ENCODE measurements at regions not wholly inside any gene's neighbourhood (a gene's known extent, or its start where the extent isn't known, plus 50 kb on each side); places are given as distances from the start of the nearest gene placed in this dataset.

DNA sequence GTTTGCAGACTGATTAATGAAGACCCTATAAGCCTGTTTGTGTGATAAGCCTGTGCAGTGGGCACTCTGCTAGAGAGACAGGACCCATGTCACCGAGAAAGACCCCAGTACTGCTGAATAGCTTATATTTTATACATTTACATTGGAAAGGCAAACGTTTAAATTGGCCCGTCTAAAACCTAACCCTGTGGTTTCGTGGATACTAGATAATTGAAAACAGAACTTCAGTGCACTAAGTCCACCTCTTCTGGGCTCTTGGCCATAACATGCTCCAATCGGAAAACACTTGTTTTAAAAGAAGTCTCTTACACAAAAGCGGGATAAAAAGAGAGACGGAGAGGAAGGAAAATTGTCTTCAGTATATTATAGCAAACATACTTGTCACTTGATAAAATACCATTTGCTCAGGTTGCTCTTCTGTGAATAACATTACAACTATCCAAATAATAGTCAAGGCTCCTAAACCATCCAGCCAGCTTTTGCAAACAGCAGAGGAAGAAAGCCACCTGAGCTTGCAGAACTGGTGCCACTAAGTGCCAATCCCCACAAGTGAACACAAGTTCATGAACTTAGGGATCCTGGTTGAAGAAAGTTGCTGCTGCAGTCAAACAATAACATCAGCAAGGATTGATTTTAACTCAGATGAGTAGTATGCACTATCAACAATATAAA lies 218.4 kb upstream of the FN1 start:
- Histone ChIP-seq H4K20me1 (ENCODE audit: insufficient read depth) (no peaks in the 10 kb centered on the region), H3K27me3 (ENCODE audit: insufficient read depth, low read depth, low read length) (no peaks in the 10 kb centered on the region), H3K4me3 (ENCODE audit: low read length) (no peak overlapping the region), H3K79me2 (replicated peaks; ENCODE audit: insufficient read depth, low read length) (no peaks in the 10 kb centered on the region), H3K9ac (ENCODE audit: low read length) (no peak overlapping the region), H3K36me3 (ENCODE audit: insufficient read depth, low read length) (no peaks in the 10 kb centered on the region), H3F3A (ENCODE audit: insufficient read depth, low read length, poor library complexity, severe bottlenecking) (no peaks in the 10 kb centered on the region), H3K4me2 (ENCODE audit: low read length) (no peak overlapping the region), H3K27ac (ENCODE audit: low read length) (no peak overlapping the region), H2AFZ (ENCODE audit: low read depth, low read length) (no peak overlapping the region), H3K9me3 (ENCODE audit: low read length) (no peaks in the 10 kb centered on the region), H3K9me2 (ENCODE audit: insufficient read depth, low read length) (no peaks in the 10 kb centered on the region)
- no peak for TF ChIP-seq TAF1 (IDR thresholded peaks at IDR 0.05; ENCODE audit: low read depth)
- TF ChIP-seq, protein P1, sequence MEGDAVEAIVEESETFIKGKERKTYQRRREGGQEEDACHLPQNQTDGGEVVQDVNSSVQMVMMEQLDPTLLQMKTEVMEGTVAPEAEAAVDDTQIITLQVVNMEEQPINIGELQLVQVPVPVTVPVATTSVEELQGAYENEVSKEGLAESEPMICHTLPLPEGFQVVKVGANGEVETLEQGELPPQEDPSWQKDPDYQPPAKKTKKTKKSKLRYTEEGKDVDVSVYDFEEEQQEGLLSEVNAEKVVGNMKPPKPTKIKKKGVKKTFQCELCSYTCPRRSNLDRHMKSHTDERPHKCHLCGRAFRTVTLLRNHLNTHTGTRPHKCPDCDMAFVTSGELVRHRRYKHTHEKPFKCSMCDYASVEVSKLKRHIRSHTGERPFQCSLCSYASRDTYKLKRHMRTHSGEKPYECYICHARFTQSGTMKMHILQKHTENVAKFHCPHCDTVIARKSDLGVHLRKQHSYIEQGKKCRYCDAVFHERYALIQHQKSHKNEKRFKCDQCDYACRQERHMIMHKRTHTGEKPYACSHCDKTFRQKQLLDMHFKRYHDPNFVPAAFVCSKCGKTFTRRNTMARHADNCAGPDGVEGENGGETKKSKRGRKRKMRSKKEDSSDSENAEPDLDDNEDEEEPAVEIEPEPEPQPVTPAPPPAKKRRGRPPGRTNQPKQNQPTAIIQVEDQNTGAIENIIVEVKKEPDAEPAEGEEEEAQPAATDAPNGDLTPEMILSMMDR (IDR thresholded peaks at IDR 0.05; ENCODE audit: poor library complexity, severe bottlenecking): no peak
- TF ChIP-seq MXI1 (conservative IDR thresholded peaks at IDR 0.05; ENCODE audit: poor library complexity, severe bottlenecking): no peak
- TF ChIP-seq, protein P2, sequence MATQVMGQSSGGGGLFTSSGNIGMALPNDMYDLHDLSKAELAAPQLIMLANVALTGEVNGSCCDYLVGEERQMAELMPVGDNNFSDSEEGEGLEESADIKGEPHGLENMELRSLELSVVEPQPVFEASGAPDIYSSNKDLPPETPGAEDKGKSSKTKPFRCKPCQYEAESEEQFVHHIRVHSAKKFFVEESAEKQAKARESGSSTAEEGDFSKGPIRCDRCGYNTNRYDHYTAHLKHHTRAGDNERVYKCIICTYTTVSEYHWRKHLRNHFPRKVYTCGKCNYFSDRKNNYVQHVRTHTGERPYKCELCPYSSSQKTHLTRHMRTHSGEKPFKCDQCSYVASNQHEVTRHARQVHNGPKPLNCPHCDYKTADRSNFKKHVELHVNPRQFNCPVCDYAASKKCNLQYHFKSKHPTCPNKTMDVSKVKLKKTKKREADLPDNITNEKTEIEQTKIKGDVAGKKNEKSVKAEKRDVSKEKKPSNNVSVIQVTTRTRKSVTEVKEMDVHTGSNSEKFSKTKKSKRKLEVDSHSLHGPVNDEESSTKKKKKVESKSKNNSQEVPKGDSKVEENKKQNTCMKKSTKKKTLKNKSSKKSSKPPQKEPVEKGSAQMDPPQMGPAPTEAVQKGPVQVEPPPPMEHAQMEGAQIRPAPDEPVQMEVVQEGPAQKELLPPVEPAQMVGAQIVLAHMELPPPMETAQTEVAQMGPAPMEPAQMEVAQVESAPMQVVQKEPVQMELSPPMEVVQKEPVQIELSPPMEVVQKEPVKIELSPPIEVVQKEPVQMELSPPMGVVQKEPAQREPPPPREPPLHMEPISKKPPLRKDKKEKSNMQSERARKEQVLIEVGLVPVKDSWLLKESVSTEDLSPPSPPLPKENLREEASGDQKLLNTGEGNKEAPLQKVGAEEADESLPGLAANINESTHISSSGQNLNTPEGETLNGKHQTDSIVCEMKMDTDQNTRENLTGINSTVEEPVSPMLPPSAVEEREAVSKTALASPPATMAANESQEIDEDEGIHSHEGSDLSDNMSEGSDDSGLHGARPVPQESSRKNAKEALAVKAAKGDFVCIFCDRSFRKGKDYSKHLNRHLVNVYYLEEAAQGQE (IDR thresholded peaks at IDR 0.05; ENCODE audit: borderline replicate concordance): no peak
- TF ChIP-seq EP300 (conservative IDR thresholded peaks at IDR 0.05; ENCODE audit: poor library complexity, severe bottlenecking): no peak
- TF ChIP-seq EZH2 (IDR thresholded peaks at IDR 0.05; ENCODE audit: borderline replicate concordance, insufficient read depth, low read length, poor library complexity, severe bottlenecking): no peak
- no peak for TF ChIP-seq POLR2AphosphoS5 (IDR thresholded peaks at IDR 0.05)
- TF ChIP-seq RAD21 (conservative IDR thresholded peaks at IDR 0.05): no peak
- no peak for TF ChIP-seq SMC3 (conservative IDR thresholded peaks at IDR 0.05; ENCODE audit: poor library complexity)

DNA sequence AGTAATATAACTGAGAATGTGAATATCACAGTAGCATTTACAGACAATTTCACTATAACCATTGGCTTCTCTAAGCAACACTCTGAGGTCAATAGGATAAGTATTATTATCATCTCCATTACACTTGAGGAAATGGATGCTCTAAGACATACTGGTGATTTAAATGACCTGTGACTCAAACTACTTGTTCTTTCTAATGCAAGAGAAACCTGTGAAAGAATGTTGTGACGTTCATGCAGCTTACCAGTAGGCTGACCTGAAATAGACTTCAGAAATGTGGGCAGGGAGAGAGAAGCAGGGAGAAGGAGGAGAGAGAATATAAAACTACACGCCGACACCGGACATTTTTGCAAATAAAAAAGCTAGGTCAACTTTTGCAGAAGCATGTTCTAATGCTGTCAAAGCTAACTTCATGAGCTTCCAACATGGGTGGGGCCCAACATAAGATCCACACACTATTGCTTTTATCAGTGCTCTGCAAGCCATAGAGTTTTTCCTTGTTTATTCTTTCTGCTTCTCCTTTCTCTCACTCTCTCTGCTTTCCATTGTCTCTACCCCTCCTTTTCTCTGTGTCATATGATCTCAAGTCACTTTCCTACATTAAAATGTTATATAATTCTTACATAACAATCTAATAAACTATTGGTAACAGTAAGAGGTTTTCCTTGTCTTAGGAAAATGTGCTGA lies 217.6 kb upstream of the FN1 start:
- H3K9ac ChIP-seq (ENCODE audit: low read length): no peak overlapping the region
- TF ChIP-seq TAF1 (IDR thresholded peaks at IDR 0.05; ENCODE audit: low read depth) (no peak), POLR2AphosphoS5 (IDR thresholded peaks at IDR 0.05) (no peak), MXI1 (conservative IDR thresholded peaks at IDR 0.05; ENCODE audit: poor library complexity, severe bottlenecking) (no peak), EZH2 (IDR thresholded peaks at IDR 0.05; ENCODE audit: borderline replicate concordance, insufficient read depth, low read length, poor library complexity, severe bottlenecking) (no peak), EP300 (conservative IDR thresholded peaks at IDR 0.05; ENCODE audit: poor library complexity, severe bottlenecking) (no peak), RAD21 (conservative IDR thresholded peaks at IDR 0.05) (no peak), SMC3 (conservative IDR thresholded peaks at IDR 0.05; ENCODE audit: poor library complexity) (no peak)
- TF ChIP-seq, protein P1 (IDR thresholded peaks at IDR 0.05; ENCODE audit: poor library complexity, severe bottlenecking): no peak
- TF ChIP-seq, protein P2 (IDR thresholded peaks at IDR 0.05; ENCODE audit: borderline replicate concordance): no peak
- no peaks in the 10 kb centered on the region for H3K27me3 ChIP-seq (ENCODE audit: insufficient read depth, low read depth, low read length)
- H3K27ac ChIP-seq (ENCODE audit: low read length): no peak overlapping the region
- no peaks in the 10 kb centered on the region for H3K36me3 ChIP-seq (ENCODE audit: insufficient read depth, low read length)
- H3K9me2 ChIP-seq (ENCODE audit: insufficient read depth, low read length): no peaks in the 10 kb centered on the region
- H2AFZ ChIP-seq (ENCODE audit: low read depth, low read length): no peak overlapping the region
- H3K4me2 ChIP-seq (ENCODE audit: low read length): no peak overlapping the region
- H3K9me3 ChIP-seq (ENCODE audit: low read length): no peaks in the 10 kb centered on the region
- H3K4me3 ChIP-seq (ENCODE audit: low read length): no peak overlapping the region
- no peaks in the 10 kb centered on the region for H4K20me1 ChIP-seq (ENCODE audit: insufficient read depth)
- H3K79me2 ChIP-seq (replicated peaks; ENCODE audit: insufficient read depth, low read length): no peaks in the 10 kb centered on the region
- H3F3A ChIP-seq (ENCODE audit: insufficient read depth, low read length, poor library complexity, severe bottlenecking): no peaks in the 10 kb centered on the region

All from neural cell (in vitro differentiated cells).